ENCODE measurements at regions not wholly inside any gene's neighbourhood (a gene's known extent, or its start where the extent isn't known, plus 50 kb on each side); places are given as distances from the start of the nearest gene placed in this dataset.

DNA sequence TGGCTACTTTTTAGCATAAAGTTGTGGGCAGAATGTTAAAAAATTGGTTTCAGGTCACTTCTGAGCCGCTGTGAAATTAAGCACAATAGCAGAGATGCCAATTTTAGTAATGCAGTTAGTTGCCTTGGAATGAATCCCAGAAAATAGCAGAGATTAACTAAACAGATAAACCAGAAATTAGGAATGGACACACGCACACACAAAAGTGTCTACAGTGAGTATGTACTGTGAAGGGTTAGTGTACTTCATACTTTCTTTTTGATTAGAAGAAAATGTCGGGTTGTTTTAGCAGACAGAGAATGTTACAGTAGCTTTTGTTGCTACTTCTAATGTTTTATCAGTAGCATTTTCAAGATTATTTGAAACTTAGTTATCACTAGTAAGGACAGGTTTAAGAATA, 106.7 kb downstream of the LEPR start:
- CTCF ChIA-PET = no interaction called here
- H3K27ac Mint-ChIP-seq (ENCODE audit: unreplicated experiment) = no peak overlapping the region
- no peaks in the 10 kb centered on the region for H3K36me3 Mint-ChIP-seq (ENCODE audit: insufficient read depth, unreplicated experiment)
- no peak for DNase-seq
- no TSS peak for BruUV-seq (replicated peaks)
- H3K4me1 Mint-ChIP-seq (ENCODE audit: low read depth, unreplicated experiment) = no peaks in the 10 kb centered on the region
- H3K4me3 Mint-ChIP-seq (ENCODE audit: low read depth, unreplicated experiment) = no peak overlapping the region
- TF ChIP-seq CTCF (IDR thresholded peaks at IDR 0.05; ENCODE audit: unreplicated experiment) = no peak
- H3K27me3 Mint-ChIP-seq (ENCODE audit: unreplicated experiment) = peaks cover 13% of the 10 kb centered on the region
- intact Hi-C loops (cut with micrococcal nuclease; ENCODE audit: unreplicated experiment) = no loop called here
- H3K9me3 Mint-ChIP-seq (ENCODE audit: low read depth, unreplicated experiment) = peaks cover 2% of the 10 kb centered on the region

- Mint-ChIP-seq H3K4me1 (ENCODE audit: low read depth, unreplicated experiment) (no peaks in the 10 kb centered on the region), H3K9me3 (ENCODE audit: low read depth, unreplicated experiment) (peaks cover 2% of the 10 kb centered on the region), H3K27me3 (ENCODE audit: unreplicated experiment) (peaks cover 13% of the 10 kb centered on the region), H3K4me3 (ENCODE audit: low read depth, unreplicated experiment) (no peak overlapping the region), H3K27ac (ENCODE audit: unreplicated experiment) (no peak overlapping the region), H3K36me3 (ENCODE audit: insufficient read depth, unreplicated experiment) (no peaks in the 10 kb centered on the region)
- BruUV-seq (replicated peaks) = no TSS peak
- intact Hi-C loops (cut with micrococcal nuclease; ENCODE audit: unreplicated experiment) = no loop called here
- CTCF ChIA-PET = no interaction called here
- peak; percentile 25 for TF ChIP-seq CTCF (IDR thresholded peaks at IDR 0.05; ENCODE audit: unreplicated experiment)
- no peak for DNase-seq
These were observed 107.4 kb downstream of the LEPR start for GRCh38 chr1:65527707-65528503.

DNA sequence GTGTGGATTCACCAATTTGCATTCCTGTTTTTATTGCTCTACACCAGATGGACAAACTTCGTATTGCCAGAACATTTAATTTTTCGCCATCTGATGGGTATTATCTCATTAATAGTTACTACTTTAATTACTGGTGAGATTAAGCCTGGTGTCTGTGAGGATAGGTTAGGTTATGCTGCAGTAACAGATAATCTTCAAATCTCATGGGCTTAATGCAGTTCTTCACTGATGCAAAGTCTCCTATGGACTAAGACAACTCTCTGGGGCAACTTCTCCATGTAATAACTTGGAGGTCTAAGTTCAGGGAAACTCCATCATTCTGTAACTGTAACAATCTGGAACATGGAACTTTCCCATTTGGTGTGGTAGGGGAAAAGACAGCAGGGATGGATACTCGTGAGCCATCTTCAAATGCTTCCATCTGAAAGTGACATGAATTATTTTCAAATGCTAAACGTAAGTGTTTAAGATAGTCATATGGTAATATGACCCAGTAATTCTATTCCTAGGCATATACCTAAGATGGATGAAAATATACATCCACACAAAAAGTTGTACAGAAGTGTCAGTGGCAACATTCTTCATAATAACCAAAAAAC, 111.6 kb downstream of the LEPR start:
- no peak for DNase-seq
- Mint-ChIP-seq H3K27me3 (ENCODE audit: unreplicated experiment) (no peaks in the 10 kb centered on the region), H3K4me3 (ENCODE audit: low read depth, unreplicated experiment) (no peak overlapping the region), H3K36me3 (ENCODE audit: insufficient read depth, unreplicated experiment) (no peaks in the 10 kb centered on the region), H3K27ac (ENCODE audit: unreplicated experiment) (no peak overlapping the region), H3K4me1 (ENCODE audit: low read depth, unreplicated experiment) (no peaks in the 10 kb centered on the region), H3K9me3 (ENCODE audit: low read depth, unreplicated experiment) (no peaks in the 10 kb centered on the region)
- CTCF ChIA-PET = no interaction called here
- no peak for TF ChIP-seq CTCF (IDR thresholded peaks at IDR 0.05; ENCODE audit: unreplicated experiment)
- intact Hi-C loops (cut with micrococcal nuclease; ENCODE audit: unreplicated experiment) = no loop called here
- BruUV-seq (replicated peaks) = no TSS peak

DNA sequence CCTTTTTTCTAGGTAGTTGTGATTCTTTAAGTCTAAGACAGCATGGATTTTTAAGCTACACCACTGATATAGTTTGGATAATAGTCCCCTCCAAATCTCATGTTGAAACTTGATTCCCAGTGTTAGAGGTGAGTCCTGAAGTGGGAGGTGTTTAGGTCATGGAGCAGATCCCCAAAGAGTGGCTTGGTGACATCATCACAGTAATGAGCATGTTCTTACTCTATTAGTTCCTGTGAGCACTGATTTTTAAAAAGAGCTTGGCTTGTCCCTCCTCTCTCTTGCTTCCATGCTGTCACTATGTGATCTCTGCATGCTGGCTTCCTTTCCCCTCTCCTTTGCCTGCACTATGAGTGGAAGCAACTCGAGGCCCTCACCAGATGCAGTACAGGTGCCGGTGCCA, 115.5 kb downstream of the LEPR start:
- H3K36me3 Mint-ChIP-seq (ENCODE audit: insufficient read depth, unreplicated experiment) = no peaks in the 10 kb centered on the region
- peaks cover 19% of the 10 kb centered on the region for H3K4me1 Mint-ChIP-seq (ENCODE audit: low read depth, unreplicated experiment)
- no peak for DNase-seq
- TF ChIP-seq CTCF (IDR thresholded peaks at IDR 0.05; ENCODE audit: unreplicated experiment) = no peak
- no peaks in the 10 kb centered on the region for H3K27me3 Mint-ChIP-seq (ENCODE audit: unreplicated experiment)
- no peak overlapping the region for H3K27ac Mint-ChIP-seq (ENCODE audit: unreplicated experiment)
- intact Hi-C loops (cut with micrococcal nuclease; ENCODE audit: unreplicated experiment) = no loop called here
- CTCF ChIA-PET = no interaction called here
- BruUV-seq (replicated peaks) = no TSS peak
- H3K9me3 Mint-ChIP-seq (ENCODE audit: low read depth, unreplicated experiment) = no peaks in the 10 kb centered on the region
- H3K4me3 Mint-ChIP-seq (ENCODE audit: low read depth, unreplicated experiment) = no peak overlapping the region
